Heart left ventricle (tissue), 16 donors: ENCODE measurements at regions not wholly inside any gene's neighbourhood (a gene's known extent, or its start where the extent isn't known, plus 50 kb on each side); places are given as distances from the start of the nearest gene placed in this dataset.

Experiments
- ATAC-seq, 4 donors: fragments of 200-7000 bp; cut with Tn5 transposase; one replicate each; pipeline ENCODE4 v1.9.1; 2020 to 2022; ENCODE audit warnings: moderate library complexity in 4 of 4, mild to moderate bottlenecking in 3 of 4, moderate number of reproducible peaks in 1 of 4
- DNase-seq, 5 donors: peaks; one replicate each; pipeline ENCODE4 v3.0.0-alpha.2; 2020
- H3K27ac ChIP-seq, 12 donors: fragments of 200-600 bp; sonication (generic) in 4 of 12; one replicate each; pipeline versions ENCODE4 v1.5.0 to v1.8.0; 2016 to 2022; ENCODE audit warnings: mild to moderate bottlenecking in 2 of 12
- H3K27me3 ChIP-seq, 9 donors: fragments of 200-600 bp; sonication (generic) in 2 of 9; one replicate each; pipeline versions ENCODE4 v1.5.1 to v1.8.0; 2016 to 2022; ENCODE audit warnings: mild to moderate bottlenecking in 3 of 9
- H3K36me3 ChIP-seq, 9 donors: fragments of 200-600 bp; sonication (generic) in 2 of 9; one replicate each; pipeline versions ENCODE4 v1.5.0 to v1.8.0; 2018 to 2022; ENCODE audit warnings: mild to moderate bottlenecking in 2 of 9
- H3K4me1 ChIP-seq, 12 donors: fragments of 200-600 bp; sonication (generic) in 4 of 12; one replicate each; pipeline versions ENCODE4 v1.5.0 to v1.8.0; 2016 to 2022; ENCODE audit warnings: mild to moderate bottlenecking in 3 of 12
- H3K4me3 ChIP-seq, 12 donors: fragments of 200-600 bp; sonication (generic) in 4 of 12; one replicate each; pipeline versions ENCODE4 v1.5.0 to v1.8.0; 2017 to 2022; ENCODE audit warnings: mild to moderate bottlenecking in 9 of 12, moderate library complexity in 4 of 12
- H3K9me3 ChIP-seq, 12 donors: fragments of 200-600 bp; sonication (generic) in 4 of 12; one replicate each; pipeline versions ENCODE4 v1.5.0 to v1.8.0; 2016 to 2022; ENCODE audit warnings: mild to moderate bottlenecking in 1 of 12
- CTCF ChIP-seq, 12 donors: fragments of 200-600 bp; sonication (generic) in 4 of 12; IDR thresholded peaks; one replicate each; pipeline versions ENCODE4 v1.5.0 to v1.8.0; 2018 to 2022; ENCODE audit warnings: antibody characterized with exemption in 12 of 12, mild to moderate bottlenecking in 5 of 12
- POLR2A ChIP-seq, 2 donors: fragments of 450-650 bp; IDR thresholded peaks; one replicate each; pipeline ENCODE4 v1.6.1; 2017; ENCODE audit warnings: antibody characterized with exemption in 2 of 2, mild to moderate bottlenecking in 2 of 2, moderate library complexity in 2 of 2
- WGBS, 4 donors: extraction: QIAGEN DNeasy Blood & Tissue Kit in 2 of 4; methylation state at CpG; one replicate each; pipeline versions ENCODE4 v1.1.5 to v1.1.7; 2013 to 2018; 5-methylcytosine and 5-hydroxymethylcytosine counted together
- intact Hi-C, 10 donors: fragments of 100-400 bp; cut with DNase I; formaldehyde crosslinking; loops; one replicate each; pipeline versions ENCODE4 v1.11.1 to v1.14.2; 2022
- donor health status: ischemic (EF 13 %, LVEDD 7.1; RV severe dilation, severe dysfunction).
- donor health status: healthy with polysubstance abuse.
- donor health status: DM: no; HTN: yes; CAD: no.
- donor health status: DM: no; HTN: no; CAD: no.
- donor health status: ischemic (EF 25% LVEDD 6.9; RV normal size, moderate dysfunction).
- donor health status: ischemic (EF 25% LVEDD 5.7; RV mildly dilated, moderate dysfunction).
- donor health status: healthy.
- donor health status: DM: yes; HTN: yes; CAD: no.
- donor health status: ischemic (EF 35%, LVEDD 5.7; RV mildly dilated, moderate dysfunction).
- donor health status: nonischemic (EF 11% LVEDD 7.7; RV severe dilation, severe dysfunction).
- donor health status: DM: yes; HTN: yes; CAD: no.
- donor health status: PGD.
- donor health status: ischemic (EF 29% LVEDD 5.4; RV normal size, mild dysfunction).
- donor health status: nonischemic (EF 23%, LVEDD 6.1; RV moderate dilation, normal function).

- WGBS, 4 donors, result 79 to 85% (median 83%) methylated on average over 5 of the region's 5 CpGs
- Histone ChIP-seq H3K27ac (no peak overlapping the region), H3K4me1 (no peaks in the 10 kb centered on the region), H3K36me3 (no peaks in the 10 kb centered on the region), H3K9me3 (no peaks in the 10 kb centered on the region), H3K27me3 (no peaks in the 10 kb centered on the region), H3K4me3 (no peak overlapping the region)
- no peak for TF ChIP-seq POLR2A (IDR thresholded peaks at IDR 0.05)
- no peak for TF ChIP-seq CTCF (IDR thresholded peaks at IDR 0.05)
- intact Hi-C loops, result no loop called here
- ATAC-seq, result no peak
- DNase-seq, result no peak
These were observed 128.9 kb downstream of the HS3ST1 start for GRCh38 chr4:11299836-11300235.

DNA sequence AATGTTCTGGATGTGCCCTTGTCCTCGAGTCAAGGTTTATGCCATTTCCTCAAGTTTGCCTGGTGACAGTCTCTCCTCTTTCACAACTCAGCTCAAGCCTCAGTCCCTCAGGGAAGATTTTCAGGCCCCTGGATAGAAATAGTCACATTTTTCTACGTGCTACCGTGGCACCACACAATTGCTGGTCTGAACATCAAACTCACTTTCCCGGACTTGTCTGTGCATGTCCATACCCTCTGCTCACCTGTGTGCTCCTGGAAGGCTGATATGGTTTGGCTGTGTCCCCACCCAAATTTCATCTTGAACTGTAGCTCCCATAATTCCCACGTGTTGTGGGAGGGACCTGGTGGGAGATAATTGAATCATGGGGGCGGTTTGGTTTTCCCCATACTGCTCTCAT, 129.7 kb downstream of the HS3ST1 start:
- H3K9me3 ChIP-seq, result no peaks in the 10 kb centered on the region
- no peak overlapping the region for H3K27ac ChIP-seq
- WGBS, 4 donors, result 82 to 90% (median 82%) methylated on average over 6 of the region's 6 CpGs
- H3K36me3 ChIP-seq, result no peaks in the 10 kb centered on the region
- intact Hi-C loops, result no loop called here
- TF ChIP-seq CTCF (IDR thresholded peaks at IDR 0.05) (no peak), POLR2A (IDR thresholded peaks at IDR 0.05) (no peak)
- ATAC-seq (no peak), DNase-seq (no peak)
- H3K4me1 ChIP-seq, result no peaks in the 10 kb centered on the region
- no peaks in the 10 kb centered on the region for H3K27me3 ChIP-seq
- H3K4me3 ChIP-seq, result no peak overlapping the region

GRCh38 chr4:11298451-11298850, 130.2 kb downstream of the HS3ST1 start:
- WGBS, 4 donors, result 38 to 65% (median 54%) methylated on average over 1 of the region's 1 CpG
- no peaks in the 10 kb centered on the region for H3K9me3 ChIP-seq
- ATAC-seq (no peak), DNase-seq (no peak)
- no peak overlapping the region for H3K4me3 ChIP-seq
- H3K4me1 ChIP-seq, result no peaks in the 10 kb centered on the region
- intact Hi-C loops, result no loop called here
- no peaks in the 10 kb centered on the region for H3K27me3 ChIP-seq
- H3K36me3 ChIP-seq, result no peaks in the 10 kb centered on the region
- H3K27ac ChIP-seq, result no peak overlapping the region
- TF ChIP-seq POLR2A (IDR thresholded peaks at IDR 0.05), result no peak
- no peak for TF ChIP-seq CTCF (IDR thresholded peaks at IDR 0.05)

DNA sequence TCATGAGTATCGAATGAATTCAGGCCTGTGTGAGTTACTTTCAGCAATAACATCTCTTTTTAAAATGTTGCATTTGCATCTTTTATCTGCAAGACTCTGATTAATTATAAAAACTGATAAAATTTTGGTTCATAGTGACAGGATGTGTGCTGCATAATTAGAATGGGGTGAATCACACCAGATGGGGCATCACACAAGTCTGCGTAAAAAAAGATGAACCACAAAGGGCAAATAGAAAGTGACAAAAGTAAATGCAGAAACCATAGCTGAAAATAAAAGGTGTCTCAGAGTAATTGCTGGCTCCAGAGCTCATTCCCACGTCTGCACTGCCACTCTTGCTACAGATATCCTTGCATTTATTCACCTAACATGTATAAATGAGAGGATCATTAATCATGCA, 131.1 kb downstream of the HS3ST1 start:
- no peak for DNase-seq
- Histone ChIP-seq H3K27me3 (no peaks in the 10 kb centered on the region), H3K27ac (no peak overlapping the region), H3K36me3 (no peaks in the 10 kb centered on the region), H3K4me3 (no peak overlapping the region), H3K4me1 (no peaks in the 10 kb centered on the region), H3K9me3 (no peaks in the 10 kb centered on the region)
- no peak for TF ChIP-seq CTCF (IDR thresholded peaks at IDR 0.05)
- TF ChIP-seq POLR2A (IDR thresholded peaks at IDR 0.05), result no peak
- intact Hi-C loops, result no loop called here
- WGBS, 4 donors, result 73 to 79% (median 77%) methylated on average over 3 of the region's 3 CpGs
- ATAC-seq, result no peak
